ENCODE measurements at regions not wholly inside any gene's neighbourhood (a gene's known extent, or its start where the extent isn't known, plus 50 kb on each side); places are given as distances from the start of the nearest gene placed in this dataset.
"Not testable (repeated sequence)": the region's sequence is repeated elsewhere in the genome, so short reads cannot be mapped to it uniquely, and the experiment has no call there.

DNA sequence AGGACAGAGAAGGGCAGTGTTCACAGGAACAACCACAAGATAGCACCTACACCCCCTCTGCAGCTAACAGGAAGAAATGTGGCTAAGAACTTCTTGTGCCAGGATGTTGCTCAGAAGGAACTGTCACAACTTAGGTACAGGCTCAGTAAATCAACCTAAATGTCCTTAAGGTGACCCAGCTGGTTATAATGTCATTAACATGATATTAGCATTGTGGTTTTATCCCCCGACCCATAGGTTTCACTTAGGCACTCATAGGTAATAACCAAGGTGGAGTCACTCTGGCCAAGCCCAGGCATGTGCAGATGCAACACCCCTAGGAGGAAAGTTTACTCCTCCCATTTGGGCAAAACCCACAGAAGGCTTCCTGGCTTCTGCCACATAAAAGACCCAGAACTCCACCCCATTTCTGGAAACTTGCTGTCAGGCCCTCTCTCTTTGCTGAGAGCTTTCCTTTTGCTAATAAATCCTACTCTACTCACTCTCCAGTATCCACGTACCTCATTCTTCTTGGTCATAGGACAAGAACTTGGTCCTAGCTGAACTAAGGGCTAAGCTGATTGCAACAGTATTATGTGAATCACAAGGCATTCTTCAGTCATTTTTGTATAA lies 951.3 kb downstream of the SLITRK5 start:
- no peak for DNase-seq

DNA sequence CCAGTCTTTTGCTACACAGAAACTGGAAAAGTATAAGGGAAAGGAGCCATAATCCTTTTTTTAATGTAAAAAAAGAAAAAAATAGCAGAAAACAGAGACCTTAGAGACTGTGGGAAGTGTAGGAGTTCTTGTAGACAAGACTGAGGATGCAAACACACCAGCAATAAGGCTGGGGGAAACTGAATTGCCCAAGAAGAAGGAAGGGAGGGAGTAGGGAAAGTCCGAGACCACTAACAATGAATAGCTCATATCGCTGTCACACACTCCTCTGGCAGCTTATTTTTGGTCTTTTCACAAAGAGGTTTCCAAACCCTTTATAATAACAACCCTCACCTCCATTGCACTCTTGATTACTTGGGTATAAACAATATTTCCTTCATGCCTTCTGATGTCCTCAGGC lies 952.0 kb downstream of the SLITRK5 start:
- DNase-seq: no peak

DNA sequence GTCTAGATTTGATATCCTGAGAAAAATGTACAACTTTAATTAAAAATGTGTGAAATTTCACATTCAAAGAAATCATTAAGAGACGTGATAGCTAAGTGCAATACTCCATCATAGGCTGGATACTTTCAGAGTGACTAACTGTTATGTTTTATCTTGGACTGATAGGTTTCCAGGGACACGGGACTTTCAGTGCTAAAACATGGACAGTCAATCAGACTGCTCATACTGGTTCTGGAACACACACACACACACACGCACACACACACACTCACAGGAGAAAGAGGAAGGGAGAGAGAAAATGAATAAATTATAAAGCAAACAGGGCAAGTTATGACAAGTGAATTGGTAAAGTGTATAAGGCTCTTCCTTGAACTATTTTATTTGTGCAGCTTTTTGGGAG lies 955.9 kb downstream of the SLITRK5 start:
- DNase-seq: no peak

DNA sequence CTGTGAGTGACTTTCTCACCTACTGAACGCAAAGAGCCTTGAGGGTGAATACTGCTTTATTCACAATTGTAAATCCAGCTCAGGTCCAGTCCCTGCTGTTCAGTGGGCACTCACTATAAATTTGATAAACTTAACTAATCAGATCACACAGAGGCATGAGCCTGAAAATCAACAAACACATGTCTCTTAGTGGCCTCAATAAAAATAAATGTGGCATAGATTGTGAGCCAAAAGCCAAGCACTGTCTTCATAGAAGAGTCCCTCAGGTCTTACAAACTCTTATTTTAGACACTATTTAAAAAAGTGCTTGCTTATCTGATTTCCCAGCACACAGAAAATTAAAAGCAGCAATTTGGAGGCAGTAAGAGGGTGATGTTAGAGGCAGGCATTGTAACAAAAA lies 957.7 kb downstream of the SLITRK5 start:
- DNase-seq: no peak

DNA sequence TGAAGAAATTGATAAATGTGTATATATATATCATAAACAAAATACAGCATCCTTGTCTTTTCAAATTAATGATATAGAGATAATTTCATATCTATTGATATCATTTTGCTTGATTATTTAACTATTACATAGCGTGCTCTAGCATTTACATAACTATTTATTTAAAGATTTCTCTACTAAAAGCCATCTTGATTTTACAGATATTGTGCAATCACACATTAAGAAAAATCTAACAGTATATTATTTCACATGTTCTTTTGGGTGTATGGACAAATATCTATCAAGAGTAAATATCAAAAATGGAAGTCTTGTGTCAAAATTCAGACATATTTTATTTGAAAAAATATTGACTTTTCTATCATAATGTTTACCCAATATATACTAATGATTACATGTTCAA lies 966.8 kb downstream of the SLITRK5 start:
- no peak for DNase-seq

DNA sequence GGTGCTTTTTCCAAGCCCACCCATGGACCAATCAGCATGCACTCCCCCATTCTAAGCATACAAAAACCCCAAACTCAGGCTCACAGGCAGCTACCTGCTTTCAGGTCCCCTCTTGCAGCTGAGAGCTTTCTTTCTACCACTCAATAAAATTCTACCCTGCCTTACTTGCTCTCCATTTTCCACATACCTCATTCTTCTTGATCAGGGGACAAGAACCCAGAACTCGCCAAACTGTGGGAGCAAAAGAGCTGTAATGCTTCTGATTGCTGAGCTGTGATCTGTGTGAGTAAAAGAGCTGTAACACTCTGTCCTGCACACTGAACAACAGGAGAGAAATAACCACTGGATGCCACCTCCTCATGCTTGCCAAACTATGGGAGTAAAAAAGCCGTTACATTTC lies 972.1 kb downstream of the SLITRK5 start:
- no peak for DNase-seq

DNA sequence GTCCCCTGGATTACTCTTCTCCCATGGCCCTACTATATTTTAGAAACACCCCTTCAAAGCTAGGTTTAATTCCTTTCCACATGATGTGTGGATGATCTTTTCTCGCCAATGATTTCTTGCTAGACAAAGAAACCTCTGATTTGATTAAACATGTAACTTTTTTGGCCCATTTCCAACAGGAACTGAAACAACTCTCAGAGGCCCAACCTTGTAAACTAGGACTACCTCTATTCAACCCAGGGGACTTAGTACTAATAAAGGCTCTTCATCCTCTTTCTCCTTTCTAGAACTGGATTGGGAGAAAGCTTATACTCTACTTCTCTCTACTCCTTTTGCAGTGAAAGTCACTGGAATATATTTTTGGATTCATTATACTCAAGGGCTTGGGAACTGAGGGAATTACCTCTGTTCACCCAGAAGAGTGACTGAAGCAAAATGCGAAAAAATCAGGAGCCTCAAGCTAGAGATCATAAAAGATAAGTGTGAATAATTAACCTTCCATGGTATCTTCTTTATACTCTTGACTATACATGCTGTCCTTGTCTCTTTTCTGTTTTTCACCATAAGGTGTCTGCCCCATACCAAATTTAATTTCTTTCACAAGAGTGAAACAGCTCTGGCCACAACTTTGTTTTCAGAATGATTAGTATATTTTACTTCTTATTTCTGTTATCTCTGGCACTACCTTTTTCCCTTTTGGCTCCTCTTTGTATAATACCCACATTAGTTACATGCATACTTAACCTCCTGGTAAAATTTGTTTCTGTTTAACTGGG lies 977.6 kb downstream of the SLITRK5 start:
- DNase-seq: no peak

DNA sequence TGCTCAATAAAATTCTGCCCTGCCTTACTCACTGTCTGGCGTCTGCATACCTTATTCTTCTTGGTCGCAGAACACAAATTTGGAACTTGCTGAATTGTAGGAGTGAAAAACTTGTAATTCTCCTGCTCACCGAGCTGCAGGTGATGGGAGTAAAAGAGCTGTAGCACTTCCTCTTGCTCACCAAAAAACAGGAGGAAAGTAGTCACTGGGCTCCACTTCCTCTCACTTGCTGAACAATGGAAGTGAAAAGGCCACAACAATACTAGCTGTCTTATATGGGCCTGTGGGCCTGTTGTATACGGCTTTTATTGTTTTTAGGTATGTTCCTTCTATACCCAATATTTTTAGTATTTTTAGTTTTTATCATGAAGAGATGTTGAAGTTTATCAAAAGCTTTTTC lies 978.7 kb downstream of the SLITRK5 start:
- DNase-seq: no peak

DNA sequence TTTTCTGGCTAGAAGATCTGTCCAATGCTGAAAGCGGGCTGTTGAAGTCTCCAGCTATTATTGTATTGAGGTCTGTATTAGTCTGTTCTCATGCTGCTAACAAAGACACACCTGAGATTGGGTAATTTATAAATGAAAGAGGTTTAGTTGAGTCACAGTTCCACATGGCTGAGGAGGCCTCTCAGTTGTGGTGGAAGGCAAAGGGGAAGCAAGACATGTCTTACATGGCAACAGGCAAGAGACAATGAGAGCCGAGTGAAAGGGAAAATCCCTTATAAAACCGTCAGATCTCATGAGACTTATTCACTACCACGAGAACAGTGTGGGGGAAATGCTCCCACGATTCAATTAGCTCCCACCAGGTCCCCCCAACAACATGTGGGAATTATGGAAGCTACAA lies 980.4 kb downstream of the SLITRK5 start:
- DNase-seq: no peak

DNA sequence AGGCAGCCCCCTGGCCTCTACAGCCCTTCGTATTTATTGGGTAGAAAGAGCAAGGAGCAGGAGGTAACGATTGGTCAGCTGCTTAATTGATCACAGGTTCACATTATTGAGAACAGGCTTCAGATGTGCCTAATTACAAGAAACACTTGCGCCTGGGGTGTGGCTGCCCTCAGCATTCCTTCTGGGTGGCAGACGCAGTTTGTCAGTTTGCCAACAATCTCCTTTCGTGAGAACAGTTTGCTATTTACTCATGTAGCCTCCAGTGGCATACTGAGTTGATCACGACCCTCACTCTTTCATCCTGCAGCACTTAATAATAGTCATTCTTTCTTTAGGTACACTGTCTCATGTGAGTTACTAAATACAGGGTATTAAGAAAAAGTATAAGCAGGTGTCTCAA lies 985.6 kb downstream of the SLITRK5 start:
- no peak for DNase-seq

DNA sequence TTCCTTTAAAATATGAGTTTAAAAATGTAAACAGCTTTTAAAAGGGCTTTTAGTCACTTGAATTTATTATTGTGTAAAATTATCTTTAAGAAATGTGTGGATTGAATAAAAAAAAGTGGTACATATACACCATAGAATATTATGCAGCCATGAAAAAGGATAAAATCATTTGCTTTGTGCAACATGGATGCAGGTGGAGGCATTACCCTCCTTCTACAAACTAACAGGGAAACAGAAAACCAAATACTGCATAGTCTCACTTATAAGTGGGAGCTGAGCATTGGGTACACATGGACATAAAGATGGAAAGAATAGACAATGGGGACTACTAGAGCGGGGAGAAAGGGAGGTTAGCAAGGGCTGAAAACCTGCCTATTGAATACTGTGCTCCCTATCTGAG lies 999.3 kb downstream of the SLITRK5 start:
- DNase-seq: no peak

DNA sequence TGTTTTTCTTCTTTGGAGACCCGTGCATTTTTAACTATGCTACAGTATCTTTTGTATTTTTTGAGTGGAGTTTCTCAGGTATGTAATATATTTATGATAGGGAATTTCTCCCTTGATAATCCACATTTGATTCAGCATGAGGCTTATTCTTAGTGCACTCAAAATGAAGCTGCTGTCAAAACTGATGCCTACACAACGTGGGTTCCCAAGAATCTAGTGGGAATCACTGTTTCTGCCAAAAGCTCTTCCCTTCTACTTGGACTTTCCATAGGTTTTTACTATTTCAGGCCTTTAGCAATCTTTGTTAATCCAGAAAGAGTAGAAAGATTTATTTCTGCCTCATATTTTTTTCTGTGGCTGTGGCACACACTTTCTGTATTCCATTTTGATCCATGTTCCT lies 1003.7 kb downstream of the SLITRK5 start:
- DNase-seq: no peak

DNA sequence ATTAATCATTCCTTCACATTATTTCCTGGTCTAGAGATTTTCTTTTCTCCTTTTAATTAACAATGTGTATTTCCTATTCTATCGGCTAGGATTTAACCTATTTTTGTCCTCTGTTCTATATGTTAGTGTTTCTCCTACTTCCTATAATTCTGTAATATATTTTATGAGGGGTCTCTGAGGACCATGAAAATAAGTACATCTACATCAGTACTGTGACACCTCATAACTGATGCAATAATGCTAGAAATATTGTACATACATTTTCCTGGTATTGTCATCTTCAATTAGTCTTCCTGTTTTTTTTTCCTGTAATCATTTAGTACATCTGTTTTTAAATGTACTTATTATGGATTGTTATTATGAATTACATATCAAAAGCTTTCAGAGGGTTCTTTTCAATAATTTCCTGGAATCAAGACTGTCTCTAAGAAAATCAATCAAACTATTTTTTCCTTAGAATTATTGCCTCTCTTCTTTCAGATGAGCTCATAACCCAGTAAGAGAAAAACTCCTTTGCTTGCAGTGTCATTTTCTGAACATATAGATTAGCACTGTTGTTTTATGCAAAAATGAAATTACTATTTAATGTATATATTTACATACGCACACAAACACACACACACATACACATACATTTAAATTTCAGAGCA lies 1004.3 kb downstream of the SLITRK5 start:
- no peak for DNase-seq

DNA sequence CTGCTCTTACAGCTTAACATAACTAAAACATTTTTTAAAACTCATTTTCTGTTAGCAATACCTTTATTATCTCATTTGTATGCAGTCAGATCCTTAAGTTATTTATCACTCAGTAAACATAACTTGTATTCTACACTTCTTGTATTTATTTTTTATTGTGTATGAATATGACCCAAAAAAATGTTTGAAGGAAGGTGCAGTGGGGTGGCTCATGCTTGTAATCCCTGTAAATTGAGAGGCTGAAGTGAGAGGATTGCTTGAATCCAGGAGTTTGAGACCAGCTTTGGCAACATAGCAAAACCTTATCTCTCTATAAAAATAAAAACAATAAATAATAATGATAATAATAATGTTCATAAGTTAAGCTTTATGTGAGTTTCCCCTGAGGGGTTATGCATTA lies 1004.8 kb downstream of the SLITRK5 start:
- no peak for DNase-seq

DNA sequence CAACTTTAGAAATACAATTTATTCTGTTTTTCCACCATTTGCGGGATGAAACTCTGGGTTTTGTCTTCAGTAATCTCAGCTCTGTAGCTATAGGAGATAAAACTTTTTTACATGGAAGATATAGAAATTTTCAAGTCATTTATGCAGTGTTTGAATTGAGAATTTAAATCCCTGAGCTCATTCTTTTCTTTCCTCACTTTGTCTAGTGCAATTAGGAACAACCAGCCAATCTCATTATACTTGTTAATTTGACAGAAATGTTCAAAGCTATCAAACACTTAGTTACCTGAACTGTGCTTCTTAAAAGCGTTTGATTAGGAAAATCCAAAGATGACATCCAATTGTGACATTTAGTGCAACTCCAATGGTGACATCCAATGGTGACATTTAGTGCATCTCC lies 1014.3 kb downstream of the SLITRK5 start:
- no peak for DNase-seq

DNA sequence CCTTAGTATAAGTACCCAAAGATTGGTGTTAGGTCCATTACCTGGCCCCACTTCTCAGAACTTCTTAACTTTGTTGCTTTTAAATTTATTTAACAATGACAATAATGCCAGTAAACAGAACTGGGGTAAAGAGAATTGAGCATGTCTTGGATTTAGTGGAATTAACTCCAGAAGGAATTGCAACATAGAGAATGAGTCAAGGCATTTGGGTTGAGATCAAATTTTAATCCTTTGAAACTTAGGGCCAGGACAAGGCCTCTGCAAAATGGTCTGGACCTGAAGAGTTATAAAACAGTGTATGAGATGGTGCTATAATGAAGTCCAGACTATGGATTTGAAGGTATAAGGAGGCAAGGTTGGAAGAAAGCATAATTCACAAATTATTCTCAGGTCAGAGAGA lies 1030.4 kb downstream of the SLITRK5 start:
- no peak for DNase-seq

DNA sequence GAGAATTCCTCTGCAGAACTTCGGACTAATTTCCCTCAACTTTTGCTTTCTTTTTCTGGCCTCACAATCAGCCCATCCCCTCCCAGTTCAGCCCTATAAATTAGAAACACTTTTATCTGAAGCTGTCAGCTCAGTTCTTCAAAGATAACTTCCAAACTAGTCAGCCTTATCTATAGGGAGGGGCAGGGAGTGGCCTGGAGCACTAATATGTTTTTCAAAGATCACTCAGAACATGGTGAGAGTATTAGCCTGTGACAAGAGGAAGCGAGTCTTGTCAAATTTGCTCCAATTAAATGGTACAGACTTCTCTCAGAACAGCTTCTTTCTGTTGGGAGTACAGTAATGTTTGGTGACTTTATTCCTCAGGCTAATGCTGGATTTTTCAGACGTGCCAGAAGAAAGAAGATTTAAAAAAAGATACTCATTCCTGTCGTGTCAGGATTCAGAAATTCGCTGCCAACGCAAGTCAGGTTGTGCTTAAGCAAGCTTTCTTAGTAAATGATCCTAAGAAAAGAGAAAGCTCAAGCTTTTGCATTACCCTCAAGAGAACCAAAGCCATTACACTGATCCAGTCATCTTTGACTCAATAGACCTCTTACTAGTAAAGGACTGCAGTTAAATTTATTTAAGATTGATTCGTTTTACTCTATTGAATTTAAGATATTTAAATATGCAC lies 1033.6 kb downstream of the SLITRK5 start:
- DNase-seq: no peak

DNA sequence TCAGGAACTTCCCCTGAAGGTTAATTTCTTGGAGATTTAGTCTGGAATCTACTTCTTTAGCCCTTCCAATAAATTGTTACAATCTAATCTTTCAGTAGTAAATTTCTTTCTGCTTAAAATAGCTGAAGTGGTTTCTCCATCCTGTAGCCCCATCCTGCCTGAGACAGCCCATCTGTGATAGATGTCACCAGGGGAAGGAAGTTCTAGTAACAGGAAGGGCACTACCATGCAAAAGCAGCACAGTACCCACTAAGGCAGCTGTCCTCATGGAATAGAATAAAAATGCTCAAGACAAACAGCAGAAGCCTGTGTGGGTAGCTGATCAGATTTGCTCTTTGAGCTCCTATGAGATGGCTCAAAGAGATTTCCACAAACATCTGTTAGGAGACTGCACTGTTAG lies 1036.5 kb downstream of the SLITRK5 start:
- no peak for DNase-seq

DNA sequence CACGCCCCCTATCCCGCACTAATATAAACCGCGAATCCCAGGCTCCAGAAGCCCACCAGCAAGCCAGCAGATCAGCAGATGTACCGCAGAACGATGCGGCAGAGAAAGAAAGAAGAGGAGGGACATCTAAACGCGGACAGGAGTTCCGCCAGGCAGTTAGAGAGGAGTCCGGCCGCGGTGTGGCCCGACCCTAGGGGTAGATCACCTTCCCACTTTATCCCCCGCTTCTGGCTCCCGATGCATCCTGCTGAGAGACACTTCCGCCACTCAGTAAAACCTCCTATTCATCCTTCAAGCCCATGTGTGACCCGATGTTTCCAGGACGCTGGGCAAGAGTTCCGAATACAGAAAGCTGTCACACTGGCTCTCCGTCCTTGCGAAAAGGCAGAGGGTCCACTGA lies 1046.8 kb downstream of the SLITRK5 start:
- no peak for DNase-seq

DNA sequence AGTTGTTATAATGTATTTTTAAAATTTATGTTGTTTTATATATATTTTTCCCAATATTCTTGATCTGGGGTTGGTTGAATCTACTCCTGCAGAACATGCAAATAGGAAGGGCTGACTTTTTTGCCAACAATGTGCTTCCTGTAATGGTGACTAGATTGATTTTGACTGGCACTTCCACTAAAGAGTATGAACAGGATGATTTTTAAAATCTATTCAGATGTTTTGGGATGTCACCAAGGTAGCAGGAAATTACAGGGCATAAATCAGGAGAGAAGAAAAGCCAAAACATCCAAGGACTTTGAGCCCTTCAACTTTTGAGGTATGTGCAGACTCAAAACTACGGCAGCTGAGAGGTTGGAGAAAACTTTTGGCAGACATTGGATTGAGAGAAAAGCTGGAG lies 1047.6 kb downstream of the SLITRK5 start:
- DNase-seq: no peak

DNA sequence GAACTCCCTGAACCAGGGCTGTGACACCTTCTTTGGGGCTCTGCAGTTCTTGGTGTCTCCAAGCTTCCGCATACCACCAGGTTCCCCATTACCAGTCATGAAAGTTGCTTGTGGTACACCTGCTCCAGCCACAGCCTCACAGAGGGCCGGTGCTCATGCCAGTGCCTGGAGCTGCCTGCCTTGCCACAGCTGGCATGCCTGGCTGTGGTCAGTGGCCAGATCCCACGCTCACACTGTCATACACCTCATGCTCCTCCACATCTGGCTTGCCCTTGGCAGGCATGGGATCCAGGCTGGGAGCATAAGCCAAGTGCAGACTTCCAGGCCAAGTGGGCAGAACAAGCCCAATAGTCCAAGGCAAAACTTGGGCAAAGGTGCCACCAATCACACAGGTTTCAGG lies 1054.9 kb downstream of the SLITRK5 start:
- no peak for DNase-seq

DNA sequence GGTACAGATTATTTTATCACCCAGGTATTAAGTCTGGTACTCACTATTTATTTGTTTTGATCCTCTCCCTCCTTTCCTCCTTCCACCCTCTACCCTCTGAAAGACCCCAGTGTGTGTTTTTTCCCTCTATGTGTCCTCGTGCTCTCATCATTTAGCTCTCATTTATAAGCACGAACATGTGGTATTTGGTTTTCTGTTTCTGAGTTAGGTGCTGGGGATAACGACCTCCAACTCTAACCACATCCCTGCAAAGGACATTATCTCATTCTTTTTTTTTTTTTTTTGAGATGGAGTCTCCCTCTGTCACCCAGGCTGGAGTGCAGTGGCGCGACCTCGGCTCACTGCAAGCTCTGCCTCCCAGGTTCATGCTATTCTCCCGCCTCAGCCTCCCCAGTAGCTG lies 1056.1 kb downstream of the SLITRK5 start:
- not testable (repeated sequence) for DNase-seq

DNA sequence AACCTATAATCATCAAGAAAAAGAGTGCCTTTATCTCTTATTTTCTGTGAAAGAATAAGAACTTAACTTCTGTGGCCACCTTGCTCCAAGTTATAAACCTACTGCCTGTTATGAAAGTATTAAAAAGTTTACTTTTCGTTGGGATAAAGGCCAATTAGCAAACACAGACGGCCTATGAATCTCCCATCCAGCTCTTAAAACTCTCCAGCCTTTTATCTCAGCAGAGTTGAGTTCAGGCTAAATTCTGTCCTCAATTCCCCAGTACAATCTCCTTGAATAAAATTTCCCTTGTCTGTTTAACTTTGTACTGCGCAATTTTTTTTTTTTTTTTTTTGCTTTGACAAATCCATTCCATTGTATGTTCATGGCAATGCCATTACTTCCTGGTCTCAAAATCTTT lies 1058.4 kb downstream of the SLITRK5 start:
- DNase-seq: no peak

DNA sequence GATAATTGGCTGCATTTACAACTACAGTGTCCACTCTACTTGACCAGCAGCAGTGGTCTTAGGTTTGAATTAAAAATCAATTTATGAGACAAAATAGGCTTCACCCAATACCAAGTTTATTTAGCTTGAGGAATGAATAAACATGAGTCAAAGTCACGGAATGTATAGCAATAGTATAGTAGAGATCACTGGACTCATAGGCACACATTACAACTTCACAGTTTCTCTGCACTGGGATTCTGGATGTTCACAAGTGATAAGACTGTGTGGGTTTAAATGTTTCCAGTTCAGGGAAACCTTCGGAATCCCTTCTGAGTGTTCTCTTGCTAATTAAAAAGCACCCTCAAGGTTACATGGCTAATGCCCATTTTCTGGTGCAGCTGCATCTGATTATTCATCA lies 1064.9 kb downstream of the SLITRK5 start:
- DNase-seq: no peak

All from NCI-H1694 treated with DMSO at 0.1 percent for 48 hours (cell line).